HepG2 (cell line): ENCODE measurements at regions not wholly inside any gene's neighbourhood (a gene's known extent, or its start where the extent isn't known, plus 50 kb on each side); places are given as distances from the start of the nearest gene placed in this dataset.

Experiments
- CBX5 ChIP-seq: sonication (generic); formaldehyde crosslinking; IDR thresholded peaks from 2 replicates; pipeline ENCODE4 v1.4.0; 2020; ENCODE audit warnings: missing genetic modification reagents, borderline replicate concordance
- CREM ChIP-seq, 2 experiments: sonication (generic) in 1 of 2; formaldehyde crosslinking in 1 of 2; IDR thresholded peaks; 2 replicates each; pipeline versions ENCODE4 v1.4.0 to v1.6.1; 2016 to 2020; ENCODE audit warnings: antibody characterized with exemption in 1 of 2, mild to moderate bottlenecking in 1 of 2, missing genetic modification reagents in 1 of 2
- EZH2 ChIP-seq: conservative IDR thresholded peaks from 2 replicates; pipeline ENCODE4 v1.6.1; 2012; ENCODE audit warnings: mild to moderate bottlenecking, low read depth, low read length, moderate library complexity
- IRF2 ChIP-seq: IDR thresholded peaks from 2 replicates; pipeline ENCODE4 v1.6.1; 2018; ENCODE audit warnings: missing genetic modification reagents, missing compliant biosample characterization
- JUNB ChIP-seq: sonication (generic); formaldehyde crosslinking; IDR thresholded peaks from 2 replicates; pipeline ENCODE4 v1.8.0; 2022; ENCODE audit warnings: missing genetic modification reagents, mild to moderate bottlenecking, borderline replicate concordance
- JUND ChIP-seq: sonication (generic); formaldehyde crosslinking; IDR thresholded peaks from 2 replicates; pipeline ENCODE4 v1.8.0; 2022; ENCODE audit warnings: mild to moderate bottlenecking, missing genetic modification reagents
- KAT2B ChIP-seq: fragments of 150-350 bp; IDR thresholded peaks from 2 replicates; pipeline ENCODE4 v1.6.1; 2014; ENCODE audit warnings: low read depth, low read length, borderline replicate concordance
- RAD21 ChIP-seq: fragments of 450-650 bp; formaldehyde crosslinking; IDR thresholded peaks from 2 replicates; pipeline ENCODE4 v1.5.0; 2020; ENCODE audit warnings: mild to moderate bottlenecking
- SP1 ChIP-seq, 2 experiments: fragments of 450-650 bp in 1 of 2; sonication (generic) in 1 of 2; formaldehyde crosslinking in 1 of 2; IDR thresholded peaks; 2 replicates each; pipeline versions ENCODE4 v1.4.0 to v1.6.1; 2016 to 2020; ENCODE audit warnings: missing genetic modification reagents in 1 of 2
- TBP ChIP-seq: sonication (generic); formaldehyde crosslinking; IDR thresholded peaks from 2 replicates; pipeline ENCODE4 v1.5.0; 2020; ENCODE audit warnings: missing genetic modification reagents
- TF ChIP-seq, protein P1 (sequence below): sonication (generic); formaldehyde crosslinking; IDR thresholded peaks from 2 replicates; pipeline ENCODE4 v1.4.0; 2020; ENCODE audit warnings: mild to moderate bottlenecking, missing genetic modification reagents

DNA sequence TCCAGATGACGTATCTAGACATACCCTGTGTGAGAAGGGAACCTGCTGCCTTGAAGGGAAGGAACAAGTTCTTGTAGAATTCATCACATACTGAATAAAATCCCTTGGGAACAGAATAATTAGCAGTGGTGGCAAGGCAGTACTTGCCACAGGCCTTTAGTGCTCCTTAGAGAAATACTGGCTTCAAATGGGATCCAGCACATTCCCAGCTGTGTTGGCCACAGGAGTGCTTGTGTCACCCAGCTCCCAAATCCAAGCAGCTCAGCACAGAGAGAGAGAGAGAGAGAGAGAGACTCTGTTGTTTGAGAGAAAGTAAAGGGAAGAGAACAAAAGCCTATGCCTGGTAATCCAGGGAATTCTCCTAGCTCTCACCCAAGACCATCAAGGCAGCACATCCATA, 969.0 kb upstream of the ALCAM start:
- TF ChIP-seq CBX5 = no peak
- TF ChIP-seq TBP (CRISPR knock-in tag) = no peak
- TF ChIP-seq JUNB (CRISPR knock-in tag) = no peak
- TF ChIP-seq RAD21 (CRISPR knock-in tag) = no peak
- no peak for TF ChIP-seq EZH2
- no peak for TF ChIP-seq JUND
- no peak for TF ChIP-seq CREM (IDR thresholded peaks at IDR 0.05)
- TF ChIP-seq CREM (CRISPR knock-in tag; IDR thresholded peaks at IDR 0.05) = no peak
- no peak for TF ChIP-seq KAT2B
- no peak for TF ChIP-seq SP1 (IDR thresholded peaks at IDR 0.05)
- TF ChIP-seq SP1 (CRISPR knock-in tag; IDR thresholded peaks at IDR 0.05) = no peak
- TF ChIP-seq, protein P1, sequence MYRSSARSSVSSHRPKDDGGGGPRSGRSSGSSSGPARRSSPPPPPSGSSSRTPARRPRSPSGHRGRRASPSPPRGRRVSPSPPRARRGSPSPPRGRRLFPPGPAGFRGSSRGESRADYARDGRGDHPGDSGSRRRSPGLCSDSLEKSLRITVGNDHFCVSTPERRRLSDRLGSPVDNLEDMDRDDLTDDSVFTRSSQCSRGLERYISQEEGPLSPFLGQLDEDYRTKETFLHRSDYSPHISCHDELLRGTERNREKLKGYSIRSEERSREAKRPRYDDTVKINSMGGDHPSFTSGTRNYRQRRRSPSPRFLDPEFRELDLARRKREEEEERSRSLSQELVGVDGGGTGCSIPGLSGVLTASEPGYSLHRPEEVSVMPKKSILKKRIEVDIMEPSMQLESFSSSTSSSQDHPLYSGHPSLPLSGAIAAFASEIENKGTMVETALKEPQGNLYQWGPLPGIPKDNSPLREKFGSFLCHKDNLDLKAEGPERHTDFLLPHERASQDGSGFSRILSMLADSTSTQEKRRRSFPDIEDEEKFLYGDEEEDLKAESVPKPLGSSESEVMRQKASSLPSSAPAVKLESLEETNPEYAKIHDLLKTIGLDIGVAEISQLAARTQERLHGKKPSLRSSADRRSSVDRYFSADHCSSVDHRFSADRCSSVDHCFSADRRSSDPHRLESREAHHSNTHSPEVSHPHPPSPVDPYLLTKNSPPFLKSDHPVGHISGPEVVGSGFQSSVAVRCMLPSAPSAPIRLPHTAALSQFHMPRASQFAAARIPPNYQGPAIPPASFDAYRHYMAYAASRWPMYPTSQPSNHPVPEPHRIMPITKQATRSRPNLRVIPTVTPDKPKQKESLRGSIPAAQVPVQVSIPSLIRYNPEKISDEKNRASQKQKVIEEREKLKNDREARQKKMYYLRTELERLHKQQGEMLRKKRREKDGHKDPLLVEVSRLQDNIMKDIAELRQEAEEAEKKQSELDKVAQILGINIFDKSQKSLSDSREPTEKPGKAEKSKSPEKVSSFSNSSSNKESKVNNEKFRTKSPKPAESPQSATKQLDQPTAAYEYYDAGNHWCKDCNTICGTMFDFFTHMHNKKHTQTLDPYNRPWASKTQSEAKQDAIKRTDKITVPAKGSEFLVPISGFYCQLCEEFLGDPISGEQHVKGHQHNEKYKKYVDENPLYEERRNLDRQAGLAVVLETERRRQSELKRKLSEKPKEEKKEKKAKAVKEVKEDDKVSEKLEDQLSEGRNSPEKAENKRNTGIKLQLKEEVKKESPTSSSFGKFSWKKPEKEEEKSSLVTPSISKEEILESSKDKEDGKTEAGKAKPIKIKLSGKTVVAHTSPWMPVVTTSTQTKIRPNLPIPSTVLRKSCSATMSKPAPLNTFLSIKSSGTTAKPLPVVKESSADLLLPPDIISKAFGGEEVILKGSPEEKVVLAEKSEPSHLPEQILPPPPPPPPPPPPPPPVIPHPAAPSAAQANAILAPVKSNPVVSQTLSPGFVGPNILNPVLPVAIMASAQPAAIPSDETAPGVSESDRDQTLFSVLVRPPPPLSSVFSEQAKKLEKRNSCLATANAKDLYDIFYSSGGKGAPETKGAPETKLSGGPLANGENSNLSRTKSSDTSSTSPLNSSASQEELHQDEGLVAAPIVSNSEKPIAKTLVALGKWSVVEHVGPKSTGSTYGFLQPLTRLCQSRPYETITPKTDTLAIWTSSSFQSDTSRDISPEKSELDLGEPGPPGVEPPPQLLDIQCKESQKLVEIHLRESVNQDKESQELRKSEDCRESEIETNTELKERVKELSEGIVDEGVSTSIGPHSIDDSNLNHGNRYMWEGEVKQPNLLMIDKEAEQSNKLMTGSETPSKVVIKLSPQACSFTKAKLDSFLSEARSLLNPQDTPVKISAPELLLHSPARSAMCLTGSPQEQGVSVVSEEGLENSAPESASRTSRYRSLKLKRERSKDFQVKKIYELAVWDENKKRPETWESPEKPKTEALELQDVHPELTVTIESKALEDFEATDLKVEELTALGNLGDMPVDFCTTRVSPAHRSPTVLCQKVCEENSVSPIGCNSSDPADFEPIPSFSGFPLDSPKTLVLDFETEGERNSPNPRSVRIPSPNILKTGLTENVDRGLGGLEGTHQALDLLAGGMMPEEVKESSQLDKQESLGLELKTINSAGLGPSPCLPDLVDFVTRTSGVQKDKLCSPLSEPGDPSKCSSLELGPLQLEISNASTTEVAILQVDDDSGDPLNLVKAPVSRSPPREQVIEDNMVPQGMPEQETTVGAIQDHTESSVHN (CRISPR knock-in tag) = no peak
- TF ChIP-seq IRF2 (CRISPR knock-in tag) = no peak
